ENCODE measurements at regions not wholly inside any gene's neighbourhood (a gene's known extent, or its start where the extent isn't known, plus 50 kb on each side); places are given as distances from the start of the nearest gene placed in this dataset.

DNA sequence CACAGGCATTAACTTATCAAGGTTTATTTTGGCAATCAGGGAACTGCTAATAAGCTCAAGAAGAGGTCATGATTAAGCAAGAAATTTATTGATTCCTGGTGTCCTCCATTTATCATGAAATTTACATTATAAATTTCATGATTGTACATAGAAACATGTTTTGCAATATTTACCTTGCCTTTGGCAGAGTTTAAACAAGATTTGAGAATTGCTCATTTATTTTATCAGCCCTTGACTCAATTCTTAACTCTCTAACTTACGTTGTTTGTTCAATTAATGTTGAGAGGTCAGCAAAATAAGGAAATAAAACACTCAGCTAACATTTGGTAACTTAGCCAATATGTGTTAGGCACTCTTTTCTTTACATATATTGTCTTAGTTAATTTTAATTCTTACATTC is 286.6 kb downstream of the SLC7A11 start:
- TF ChIP-seq CTCF (IDR thresholded peaks at IDR 0.05) = no peak
- intact Hi-C loops (cut with DNase I; ENCODE audit: low total_unique reads) = no loop called here
- no peak overlapping the region for H3K4me3 ChIP-seq
- no peaks in the 10 kb centered on the region for H3K9me3 ChIP-seq
- no peaks in the 10 kb centered on the region for H3K36me3 ChIP-seq
- WGBS, 5 donors = 21 to 66% (median 39%) methylated on average over 1 of the region's 1 CpG
- no peak for DNase-seq
- H3K27ac ChIP-seq = no peak overlapping the region
- no peaks in the 10 kb centered on the region for H3K4me1 ChIP-seq
- H3K27me3 ChIP-seq = no peaks in the 10 kb centered on the region

DNA sequence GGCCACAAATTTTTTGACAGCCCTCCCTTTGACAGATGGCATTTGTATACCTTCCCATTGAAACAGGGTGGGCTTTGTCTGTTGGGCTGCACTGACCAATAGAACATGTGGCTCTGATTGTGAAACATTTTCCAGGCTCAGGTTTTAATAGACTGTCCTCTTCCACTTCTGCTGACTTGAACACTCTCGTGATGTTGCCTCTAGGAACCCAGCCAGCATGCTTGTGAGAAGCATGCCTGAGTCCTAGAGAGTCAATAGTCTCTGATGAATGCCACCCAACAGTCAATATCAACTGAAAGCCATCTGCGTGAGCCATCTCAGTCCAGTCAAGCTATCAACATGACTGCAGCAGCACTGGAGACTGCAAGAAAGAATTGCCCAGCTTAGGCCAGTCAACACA is 290.0 kb downstream of the SLC7A11 start:
- intact Hi-C loops (cut with DNase I; ENCODE audit: low total_unique reads) = no loop called here
- H3K4me3 ChIP-seq = no peak overlapping the region
- H3K36me3 ChIP-seq = no peaks in the 10 kb centered on the region
- H3K27me3 ChIP-seq = no peaks in the 10 kb centered on the region
- 66 to 77% (median 72%) methylated on average over 2 of the region's 2 CpGs for WGBS, 5 donors
- no peaks in the 10 kb centered on the region for H3K9me3 ChIP-seq
- no peaks in the 10 kb centered on the region for H3K4me1 ChIP-seq
- no peak overlapping the region for H3K27ac ChIP-seq
- DNase-seq = peak in 1 of 2 donors; percentile 5
- TF ChIP-seq CTCF (IDR thresholded peaks at IDR 0.05) (no peak), POLR2A (IDR thresholded peaks at IDR 0.05) (no peak), EP300 (IDR thresholded peaks at IDR 0.05) (no peak), POLR2AphosphoS5 (IDR thresholded peaks at IDR 0.05) (no peak)

DNA sequence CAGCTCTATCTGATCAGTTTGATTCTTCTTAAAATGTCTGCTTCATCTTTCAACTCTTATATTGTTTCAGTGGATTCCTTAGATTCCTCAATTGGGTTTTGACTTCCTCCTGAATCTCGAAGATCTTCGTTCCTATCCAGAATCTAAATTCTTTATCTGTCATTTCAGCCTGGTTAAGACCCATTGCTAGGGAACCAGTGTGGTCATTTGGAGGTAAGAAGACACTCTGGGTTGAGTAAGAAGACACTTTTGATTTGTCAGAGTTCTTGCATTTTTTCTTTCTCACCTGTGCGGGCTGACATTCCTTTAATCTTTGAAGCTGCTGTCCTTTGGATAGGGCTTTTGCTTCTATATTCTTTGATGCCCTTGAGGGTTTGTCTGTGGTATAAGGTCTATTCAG is 291.9 kb downstream of the SLC7A11 start:
- H3K4me3 ChIP-seq = no peak overlapping the region
- no peaks in the 10 kb centered on the region for H3K36me3 ChIP-seq
- no peak for DNase-seq
- WGBS, 5 donors = 88 to 94% (median 91%) methylated on average over 3 of the region's 3 CpGs
- H3K27ac ChIP-seq = no peak overlapping the region
- H3K4me1 ChIP-seq = no peaks in the 10 kb centered on the region
- intact Hi-C loops (cut with DNase I; ENCODE audit: low total_unique reads) = no loop called here
- H3K27me3 ChIP-seq = no peaks in the 10 kb centered on the region
- H3K9me3 ChIP-seq = no peaks in the 10 kb centered on the region
- TF ChIP-seq POLR2AphosphoS5 (IDR thresholded peaks at IDR 0.05) (no peak), POLR2A (IDR thresholded peaks at IDR 0.05) (no peak), CTCF (IDR thresholded peaks at IDR 0.05) (no peak), EP300 (IDR thresholded peaks at IDR 0.05) (no peak)

DNA sequence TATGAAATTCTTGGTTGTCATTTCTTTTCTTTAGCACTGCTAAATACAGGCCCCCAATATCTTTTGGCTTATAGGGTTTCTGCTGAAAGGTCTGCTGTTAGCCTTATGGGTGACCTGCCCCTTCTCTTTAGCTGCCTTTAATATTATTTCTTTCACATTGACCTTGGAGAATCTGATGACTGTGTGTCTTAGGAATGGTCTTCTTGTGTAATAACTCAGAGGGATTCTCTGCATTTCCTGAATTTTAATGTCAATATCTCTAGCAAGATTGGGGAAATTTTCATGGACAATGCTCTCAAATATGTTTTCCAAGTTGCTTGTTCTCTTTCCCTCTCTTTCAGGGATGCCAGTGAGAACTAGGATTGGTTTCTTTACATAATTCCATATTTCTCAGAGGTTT is 292.4 kb downstream of the SLC7A11 start:
- intact Hi-C loops (cut with DNase I; ENCODE audit: low total_unique reads) = no loop called here
- Histone ChIP-seq H3K27ac (no peak overlapping the region), H3K36me3 (no peaks in the 10 kb centered on the region), H3K4me3 (no peak overlapping the region), H3K4me1 (no peaks in the 10 kb centered on the region), H3K27me3 (no peaks in the 10 kb centered on the region), H3K9me3 (no peaks in the 10 kb centered on the region)
- TF ChIP-seq POLR2A (IDR thresholded peaks at IDR 0.05) = no peak
- TF ChIP-seq EP300 (IDR thresholded peaks at IDR 0.05) = no peak
- TF ChIP-seq POLR2AphosphoS5 (IDR thresholded peaks at IDR 0.05) = no peak
- TF ChIP-seq CTCF (IDR thresholded peaks at IDR 0.05) = no peak
- DNase-seq = no peak

All from stomach (tissue), 8 donors.